Upper lobe of left lung (tissue), 6 donors: ENCODE measurements at regions not wholly inside any gene's neighbourhood (a gene's known extent, or its start where the extent isn't known, plus 50 kb on each side); places are given as distances from the start of the nearest gene placed in this dataset.

ENCODE experiments used
- ATAC-seq, 2 donors: fragments of 200-7000 bp; cut with Tn5 transposase; one replicate each; pipeline ENCODE4 v1.9.1; 2022; ENCODE audit warnings: mild to moderate bottlenecking in 2 of 2, moderate library complexity in 2 of 2; ENCODE audit not compliant: low FRiP score in 2 of 2
- DNase-seq, 2 donors: peaks; one replicate each; pipeline ENCODE4 v3.0.0-alpha.2; 2019 to 2020
- H3K27ac ChIP-seq, 4 donors: fragments of 200-600 bp; sonication (generic); one replicate each; pipeline ENCODE4 v1.5.1; 2016 to 2019
- H3K27me3 ChIP-seq, 4 donors: fragments of 200-600 bp; sonication (generic); one replicate each; pipeline ENCODE4 v1.5.1; 2017 to 2019
- H3K36me3 ChIP-seq, 4 donors: fragments of 200-600 bp; sonication (generic); one replicate each; pipeline ENCODE4 v1.5.1; 2016 to 2019
- H3K4me1 ChIP-seq, 4 donors: fragments of 200-600 bp; sonication (generic); one replicate each; pipeline ENCODE4 v1.5.1; 2018 to 2019
- H3K4me3 ChIP-seq, 4 donors: fragments of 200-600 bp; sonication (generic); one replicate each; pipeline ENCODE4 v1.5.1; 2017 to 2019; ENCODE audit warnings: mild to moderate bottlenecking in 2 of 4, moderate library complexity in 1 of 4
- H3K9me3 ChIP-seq, 4 donors: fragments of 200-600 bp; sonication (generic); one replicate each; pipeline ENCODE4 v1.5.1; 2018 to 2019
- CTCF ChIP-seq, 6 experiments: fragments of 450-650 bp in 4 of 6; fragments of 200-600 bp in 2 of 6; sonication (generic) in 2 of 6; IDR thresholded peaks; one replicate each; pipeline ENCODE4 v1.5.1; 2016 to 2019; ENCODE audit warnings: antibody characterized with exemption in 6 of 6
- EP300 ChIP-seq, 4 donors: sonication (generic); formaldehyde crosslinking; IDR thresholded peaks; one replicate each; pipeline ENCODE4 v1.5.1; 2017; ENCODE audit warnings: antibody characterized with exemption in 4 of 4, control low read depth in 2 of 4
- POLR2A ChIP-seq, 4 donors: fragments of 450-650 bp; IDR thresholded peaks; one replicate each; pipeline ENCODE4 v1.5.1; 2016 to 2017; ENCODE audit warnings: antibody characterized with exemption in 4 of 4, mild to moderate bottlenecking in 2 of 4
- POLR2AphosphoS5 ChIP-seq, 2 donors: sonication (generic); formaldehyde crosslinking; IDR thresholded peaks; one replicate each; pipeline ENCODE4 v1.5.1; 2017; ENCODE audit warnings: antibody characterized with exemption in 2 of 2
- WGBS, 2 donors: methylation state at CpG; one replicate each; pipeline ENCODE4 v1.1.5; 2017 to 2018; 5-methylcytosine and 5-hydroxymethylcytosine counted together
- donor health status: DM: no; HTN: no; CAD: no; lungs with moderate emphysema.
- donor health status: DM: no; HTN: yes; CAD: no; lungs with severe emphysema.

GRCh38 chr18:70558371-70558770 lies 269.5 kb downstream of the SOCS6 start:
- Histone ChIP-seq H3K36me3 (no peaks in the 10 kb centered on the region), H3K9me3 (no peaks in the 10 kb centered on the region), H3K27ac (no peak overlapping the region), H3K4me3 (no peak overlapping the region), H3K4me1 (no peaks in the 10 kb centered on the region), H3K27me3 (no peaks in the 10 kb centered on the region)
- WGBS, 2 donors = 85 to 90% methylated on average over 1 of the region's 1 CpG
- ATAC-seq (no peak), DNase-seq (no peak)
- TF ChIP-seq CTCF (IDR thresholded peaks at IDR 0.05) = no peak
- no peak for TF ChIP-seq POLR2A (IDR thresholded peaks at IDR 0.05)
- no peak for TF ChIP-seq POLR2AphosphoS5 (IDR thresholded peaks at IDR 0.05)
- TF ChIP-seq EP300 (IDR thresholded peaks at IDR 0.05) = no peak

- DNase-seq = no peak
- 73% methylated on average over 2 of the region's 2 CpGs for WGBS, 2 donors
- no peaks in the 10 kb centered on the region for H3K4me1 ChIP-seq
- H3K4me3 ChIP-seq = no peak overlapping the region
- H3K27ac ChIP-seq = no peak overlapping the region
- no peak for TF ChIP-seq EP300 (IDR thresholded peaks at IDR 0.05)
- H3K9me3 ChIP-seq = no peaks in the 10 kb centered on the region
- ATAC-seq = no peak
- no peaks in the 10 kb centered on the region for H3K36me3 ChIP-seq
- H3K27me3 ChIP-seq = no peaks in the 10 kb centered on the region
Measured at GRCh38 chr18:70554854-70555445, 266.1 kb downstream of the SOCS6 start.

GRCh38 chr18:70553936-70554260 lies 265.1 kb downstream of the SOCS6 start:
- DNase-seq = no peak
- Histone ChIP-seq H3K9me3 (no peaks in the 10 kb centered on the region), H3K4me3 (no peak overlapping the region), H3K4me1 (no peaks in the 10 kb centered on the region), H3K27ac (no peak overlapping the region), H3K36me3 (no peaks in the 10 kb centered on the region), H3K27me3 (no peaks in the 10 kb centered on the region)
- WGBS, 2 donors = 69 to 70% methylated on average over 3 of the region's 3 CpGs
- no peak for TF ChIP-seq POLR2A (IDR thresholded peaks at IDR 0.05)
- TF ChIP-seq POLR2AphosphoS5 (IDR thresholded peaks at IDR 0.05) = no peak
- TF ChIP-seq CTCF (IDR thresholded peaks at IDR 0.05) = no peak
- no peak for TF ChIP-seq EP300 (IDR thresholded peaks at IDR 0.05)
- ATAC-seq = no peak

GRCh38 chr18:70553245-70553935 lies 264.5 kb downstream of the SOCS6 start:
- Histone ChIP-seq H3K4me1 (no peaks in the 10 kb centered on the region), H3K9me3 (no peaks in the 10 kb centered on the region), H3K27ac (no peak overlapping the region), H3K36me3 (no peaks in the 10 kb centered on the region), H3K27me3 (no peaks in the 10 kb centered on the region), H3K4me3 (no peak overlapping the region)
- DNase-seq (no peak), ATAC-seq (no peak)
- WGBS, 2 donors = 49 to 75% methylated on average over 10 of the region's 10 CpGs
- no peak for TF ChIP-seq EP300 (IDR thresholded peaks at IDR 0.05)
- TF ChIP-seq POLR2AphosphoS5 (IDR thresholded peaks at IDR 0.05) = no peak
- TF ChIP-seq POLR2A (IDR thresholded peaks at IDR 0.05) = no peak
- no peak for TF ChIP-seq CTCF (IDR thresholded peaks at IDR 0.05)

- Histone ChIP-seq H3K4me3 (no peak overlapping the region), H3K9me3 (peaks cover 0 to under 1% (median 0%) of the 10 kb centered on the region in 4 donors), H3K27me3 (no peaks in the 10 kb centered on the region), H3K36me3 (no peaks in the 10 kb centered on the region), H3K4me1 (no peaks in the 10 kb centered on the region), H3K27ac (no peak overlapping the region)
- DNase-seq (no peak), ATAC-seq (no peak)
- WGBS, 2 donors = 75 to 80% methylated on average over 6 of the region's 6 CpGs
- TF ChIP-seq EP300 (IDR thresholded peaks at IDR 0.05) (no peak), POLR2AphosphoS5 (IDR thresholded peaks at IDR 0.05) (no peak), CTCF (IDR thresholded peaks at IDR 0.05) (no peak), POLR2A (IDR thresholded peaks at IDR 0.05) (no peak)
Measured at GRCh38 chr18:70536370-70537062, 247.7 kb downstream of the SOCS6 start.
